HepG2 (cell line): ENCODE measurements at regions not wholly inside any gene's neighbourhood (a gene's known extent, or its start where the extent isn't known, plus 50 kb on each side); places are given as distances from the start of the nearest gene placed in this dataset.

Experiments used
- BORCS8-MEF2B ChIP-seq: sonication (generic); formaldehyde crosslinking; IDR thresholded peaks from 2 replicates; pipeline ENCODE4 v1.8.0; 2022; ENCODE audit warnings: mild to moderate bottlenecking, missing genetic modification reagents
- FLYWCH1 ChIP-seq: sonication (generic); formaldehyde crosslinking; IDR thresholded peaks from 2 replicates; pipeline ENCODE4 v1.8.1; 2023; ENCODE audit warnings: mild to moderate bottlenecking, missing genetic modification reagents
- GATAD2A ChIP-seq: IDR thresholded peaks from 2 replicates; pipeline ENCODE4 v1.6.1; 2016
- HMG20A ChIP-seq: IDR thresholded peaks from 2 replicates; pipeline ENCODE4 v1.6.1; 2016; ENCODE audit warnings: borderline replicate concordance
- IRX3 ChIP-seq: sonication (generic); formaldehyde crosslinking; IDR thresholded peaks from 2 replicates; pipeline ENCODE4 v1.8.1; 2023; ENCODE audit warnings: mild to moderate bottlenecking, low read depth, missing genetic modification reagents, borderline replicate concordance
- JUN ChIP-seq: sonication (generic); formaldehyde crosslinking; IDR thresholded peaks from 2 replicates; pipeline ENCODE4 v1.4.0; 2020; ENCODE audit warnings: mild to moderate bottlenecking, missing genetic modification reagents
- JUND ChIP-seq: sonication (generic); formaldehyde crosslinking; IDR thresholded peaks from 2 replicates; pipeline ENCODE4 v1.8.0; 2022; ENCODE audit warnings: mild to moderate bottlenecking, missing genetic modification reagents
- MED1 ChIP-seq: sonication (generic); formaldehyde crosslinking; IDR thresholded peaks from 2 replicates; pipeline ENCODE4 v1.4.0; 2020; ENCODE audit warnings: missing genetic modification reagents
- MLLT10 ChIP-seq: sonication (generic); formaldehyde crosslinking; IDR thresholded peaks from 2 replicates; pipeline ENCODE4 v1.4.0; 2020; ENCODE audit warnings: missing genetic modification reagents
- NFIC ChIP-seq: IDR thresholded peaks from 2 replicates; pipeline ENCODE4 v1.6.1; 2012; ENCODE audit warnings: mild to moderate bottlenecking, low read length, inconsistent platforms
- RAD51 ChIP-seq: fragments of 450-650 bp; IDR thresholded peaks from 2 replicates; pipeline ENCODE4 v1.6.1; 2016; ENCODE audit warnings: borderline replicate concordance
- REL ChIP-seq: sonication (generic); formaldehyde crosslinking; conservative IDR thresholded peaks from 2 replicates; pipeline ENCODE4 v1.8.0; 2022; ENCODE audit warnings: mild to moderate bottlenecking, missing genetic modification reagents, moderate library complexity
- RELA ChIP-seq: sonication (generic); formaldehyde crosslinking; IDR thresholded peaks from 2 replicates; pipeline ENCODE4 v1.4.0; 2020; ENCODE audit warnings: missing genetic modification reagents
- RXRB ChIP-seq: IDR thresholded peaks from 2 replicates; pipeline ENCODE4 v1.6.1; 2016; ENCODE audit warnings: borderline replicate concordance, missing genetic modification reagents, missing compliant biosample characterization
- SCMH1 ChIP-seq: sonication (generic); formaldehyde crosslinking; IDR thresholded peaks from 2 replicates; pipeline ENCODE4 v1.9.0; 2021; ENCODE audit warnings: missing genetic modification reagents, mild to moderate bottlenecking, borderline replicate concordance
- SETDB1 ChIP-seq: sonication (generic); formaldehyde crosslinking; IDR thresholded peaks from 2 replicates; pipeline ENCODE4 v1.5.1; 2020; ENCODE audit warnings: missing genetic modification reagents, mild to moderate bottlenecking, borderline replicate concordance
- THAP11 ChIP-seq: IDR thresholded peaks from 2 replicates; pipeline ENCODE4 v1.6.1; 2016; ENCODE audit warnings: missing biosample characterization, missing genetic modification reagents
- YY1 ChIP-seq: IDR thresholded peaks from 2 replicates; pipeline ENCODE4 v1.6.1; 2011; ENCODE audit warnings: low read length, low read depth, moderate library complexity, mild to moderate bottlenecking; ENCODE audit not compliant: insufficient read depth, insufficient replicate concordance
- ZNF253 ChIP-seq: sonication (generic); formaldehyde crosslinking; IDR thresholded peaks from 2 replicates; pipeline ENCODE4 v1.8.0; 2022; ENCODE audit warnings: mild to moderate bottlenecking, missing genetic modification reagents, borderline replicate concordance
- ZNF563 ChIP-seq: sonication (generic); formaldehyde crosslinking; IDR thresholded peaks from 2 replicates; pipeline ENCODE4 v1.8.0; 2022; ENCODE audit warnings: mild to moderate bottlenecking, moderate library complexity, missing genetic modification reagents
- ZNF749 ChIP-seq: sonication (generic); formaldehyde crosslinking; IDR thresholded peaks from 2 replicates; pipeline ENCODE4 v1.8.0; 2022; ENCODE audit warnings: mild to moderate bottlenecking, missing genetic modification reagents, moderate library complexity, borderline replicate concordance
- ZNF768 ChIP-seq: sonication (generic); formaldehyde crosslinking; IDR thresholded peaks from 2 replicates; pipeline ENCODE4 v1.4.0; 2020; ENCODE audit warnings: missing genetic modification reagents
- ZSCAN20 ChIP-seq: sonication (generic); formaldehyde crosslinking; IDR thresholded peaks from 2 replicates; pipeline ENCODE4 v1.4.0; 2020; ENCODE audit warnings: missing genetic modification reagents, mild to moderate bottlenecking, borderline replicate concordance
- ZSCAN25 ChIP-seq: sonication (generic); formaldehyde crosslinking; IDR thresholded peaks from 2 replicates; pipeline ENCODE4 v1.8.0; 2022; ENCODE audit warnings: mild to moderate bottlenecking, missing genetic modification reagents
- TF ChIP-seq, protein P1 (sequence below): sonication (generic); formaldehyde crosslinking; IDR thresholded peaks from 2 replicates; pipeline ENCODE4 v1.4.0; 2020; ENCODE audit warnings: missing genetic modification reagents
- TF ChIP-seq, protein P2 (sequence below): sonication (generic); formaldehyde crosslinking; IDR thresholded peaks from 2 replicates; pipeline ENCODE4 v1.5.0; 2020; ENCODE audit warnings: mild to moderate bottlenecking, missing genetic modification reagents
- TF ChIP-seq, protein P3 (sequence below): sonication (generic); formaldehyde crosslinking; IDR thresholded peaks from 2 replicates; pipeline ENCODE4 v1.8.0; 2022; ENCODE audit warnings: mild to moderate bottlenecking, missing genetic modification reagents; ENCODE audit not compliant: insufficient replicate concordance

DNA sequence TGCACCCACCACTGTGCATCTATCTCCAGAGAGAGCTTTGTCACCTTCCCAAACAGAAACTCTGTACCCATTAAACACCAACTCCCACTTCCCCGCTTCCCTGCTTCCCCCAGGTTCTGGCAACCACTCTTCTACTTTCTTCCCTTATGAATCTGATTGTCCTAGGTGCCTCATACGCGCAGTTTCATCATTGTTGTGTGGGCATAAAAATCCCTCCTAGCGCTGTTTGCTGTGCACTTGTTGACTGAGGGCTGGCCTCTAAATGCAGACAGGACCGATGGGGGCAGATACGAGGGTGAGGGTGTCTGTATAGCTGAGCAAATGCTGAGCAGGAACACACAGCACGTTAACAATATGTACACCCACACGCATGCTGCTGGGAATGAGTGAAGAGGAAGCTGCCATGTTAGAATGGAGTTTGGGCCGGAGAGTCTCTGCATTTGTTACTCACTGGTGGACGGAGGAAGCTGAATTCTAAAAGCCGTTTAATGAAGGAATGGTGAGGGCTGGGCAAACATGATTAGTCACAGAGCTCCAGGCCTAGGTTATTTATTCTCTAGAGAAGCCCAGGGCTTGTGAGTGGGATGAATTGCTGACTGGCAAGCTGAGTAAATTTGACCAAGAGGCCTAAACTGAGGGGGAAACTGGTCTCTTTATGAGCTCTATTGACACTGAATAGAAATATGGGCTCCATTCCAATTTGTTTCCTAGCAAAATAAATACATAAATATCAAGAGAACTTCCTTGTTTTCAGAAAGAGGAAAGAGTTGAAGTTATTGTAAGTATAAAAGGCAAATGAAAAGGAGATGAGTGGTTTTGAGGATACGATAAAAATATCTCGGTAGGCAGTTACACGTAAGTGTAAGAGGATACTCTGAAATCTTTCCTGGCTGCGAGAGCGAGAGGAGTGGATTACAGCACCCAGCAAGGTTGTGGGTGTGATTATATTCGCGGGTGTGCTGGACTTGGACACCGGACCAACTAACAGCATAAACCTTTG is 95.9 kb upstream of the RPS6KA3 start (continued):
- TF ChIP-seq THAP11 (CRISPR knock-in tag): no peak
- TF ChIP-seq RELA (CRISPR knock-in tag): no peak
- TF ChIP-seq, protein P1, sequence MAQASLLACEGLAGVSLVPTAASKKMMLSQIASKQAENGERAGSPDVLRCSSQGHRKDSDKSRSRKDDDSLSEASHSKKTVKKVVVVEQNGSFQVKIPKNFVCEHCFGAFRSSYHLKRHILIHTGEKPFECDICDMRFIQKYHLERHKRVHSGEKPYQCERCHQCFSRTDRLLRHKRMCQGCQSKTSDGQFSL (CRISPR knock-in tag): no peak
- no peak for TF ChIP-seq ZNF768 (CRISPR knock-in tag)
- TF ChIP-seq ZNF749: no peak
- TF ChIP-seq IRX3 (CRISPR knock-in tag): no peak
- TF ChIP-seq JUND (CRISPR knock-in tag): 0 out of 2 replicates have a peak, but pooled peaks have one; percentile 53
- TF ChIP-seq HMG20A: no peak; the same call in 1 of the 2 replicates
- TF ChIP-seq REL (CRISPR knock-in tag): no peak
- TF ChIP-seq JUN (CRISPR knock-in tag): 0 out of 2 replicates have a peak, but pooled peaks have one; percentile 31
- no peak for TF ChIP-seq RAD51
- TF ChIP-seq NFIC: peak; percentile 71; the same call in 1 of the 2 replicates
- TF ChIP-seq ZNF253 (CRISPR knock-in tag): no peak
- no peak for TF ChIP-seq MLLT10 (CRISPR knock-in tag)
- no peak for TF ChIP-seq ZSCAN25 (CRISPR knock-in tag)
- 0 out of 2 replicates have a peak, but pooled peaks have one; percentile 36 for TF ChIP-seq RXRB
- TF ChIP-seq SCMH1 (CRISPR knock-in tag): no peak
- no peak for TF ChIP-seq FLYWCH1
- TF ChIP-seq, protein P2, sequence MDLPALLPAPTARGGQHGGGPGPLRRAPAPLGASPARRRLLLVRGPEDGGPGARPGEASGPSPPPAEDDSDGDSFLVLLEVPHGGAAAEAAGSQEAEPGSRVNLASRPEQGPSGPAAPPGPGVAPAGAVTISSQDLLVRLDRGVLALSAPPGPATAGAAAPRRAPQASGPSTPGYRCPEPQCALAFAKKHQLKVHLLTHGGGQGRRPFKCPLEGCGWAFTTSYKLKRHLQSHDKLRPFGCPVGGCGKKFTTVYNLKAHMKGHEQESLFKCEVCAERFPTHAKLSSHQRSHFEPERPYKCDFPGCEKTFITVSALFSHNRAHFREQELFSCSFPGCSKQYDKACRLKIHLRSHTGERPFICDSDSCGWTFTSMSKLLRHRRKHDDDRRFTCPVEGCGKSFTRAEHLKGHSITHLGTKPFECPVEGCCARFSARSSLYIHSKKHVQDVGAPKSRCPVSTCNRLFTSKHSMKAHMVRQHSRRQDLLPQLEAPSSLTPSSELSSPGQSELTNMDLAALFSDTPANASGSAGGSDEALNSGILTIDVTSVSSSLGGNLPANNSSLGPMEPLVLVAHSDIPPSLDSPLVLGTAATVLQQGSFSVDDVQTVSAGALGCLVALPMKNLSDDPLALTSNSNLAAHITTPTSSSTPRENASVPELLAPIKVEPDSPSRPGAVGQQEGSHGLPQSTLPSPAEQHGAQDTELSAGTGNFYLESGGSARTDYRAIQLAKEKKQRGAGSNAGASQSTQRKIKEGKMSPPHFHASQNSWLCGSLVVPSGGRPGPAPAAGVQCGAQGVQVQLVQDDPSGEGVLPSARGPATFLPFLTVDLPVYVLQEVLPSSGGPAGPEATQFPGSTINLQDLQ (CRISPR knock-in tag): no peak
- peak; percentile 32 for TF ChIP-seq YY1
- peak; percentile 55; the same call in 1 of the 2 replicates for TF ChIP-seq GATAD2A (CRISPR knock-in tag)
- TF ChIP-seq MED1 (CRISPR knock-in tag): peak; percentile 72
- TF ChIP-seq ZNF563 (CRISPR knock-in tag): no peak
- TF ChIP-seq, protein P3, sequence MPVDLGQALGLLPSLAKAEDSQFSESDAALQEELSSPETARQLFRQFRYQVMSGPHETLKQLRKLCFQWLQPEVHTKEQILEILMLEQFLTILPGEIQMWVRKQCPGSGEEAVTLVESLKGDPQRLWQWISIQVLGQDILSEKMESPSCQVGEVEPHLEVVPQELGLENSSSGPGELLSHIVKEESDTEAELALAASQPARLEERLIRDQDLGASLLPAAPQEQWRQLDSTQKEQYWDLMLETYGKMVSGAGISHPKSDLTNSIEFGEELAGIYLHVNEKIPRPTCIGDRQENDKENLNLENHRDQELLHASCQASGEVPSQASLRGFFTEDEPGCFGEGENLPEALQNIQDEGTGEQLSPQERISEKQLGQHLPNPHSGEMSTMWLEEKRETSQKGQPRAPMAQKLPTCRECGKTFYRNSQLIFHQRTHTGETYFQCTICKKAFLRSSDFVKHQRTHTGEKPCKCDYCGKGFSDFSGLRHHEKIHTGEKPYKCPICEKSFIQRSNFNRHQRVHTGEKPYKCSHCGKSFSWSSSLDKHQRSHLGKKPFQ (CRISPR knock-in tag): no peak
- TF ChIP-seq BORCS8-MEF2B (CRISPR knock-in tag): peak; percentile 72; the same call in 1 of the 2 replicates
- TF ChIP-seq ZSCAN20 (CRISPR knock-in tag): no peak
- no peak for TF ChIP-seq SETDB1
